B cell (primary cell): ENCODE measurements at regions not wholly inside any gene's neighbourhood (a gene's known extent, or its start where the extent isn't known, plus 50 kb on each side); places are given as distances from the start of the nearest gene placed in this dataset.

Experiments used
- ATAC-seq: fragments of 200-7000 bp; cut with Tn5 transposase; one replicate; pipeline ENCODE4 v1.10.0; 2021; ENCODE audit warnings: low read depth, mild to moderate bottlenecking, moderate number of reproducible peaks, moderate library complexity
- CTCF ChIA-PET: fragments of 350-600 bp; sonication (Branson Sonifier 250); formaldehyde crosslinking; loops from one replicate; lab custom pipeline; 2021; ENCODE audit warnings: antibody characterized with exemption, inconsistent platforms; lab: Charles Lee
- POLR2A ChIA-PET: fragments of 350-600 bp; sonication (Branson Sonifier 250); formaldehyde crosslinking; loops from one replicate; lab custom pipeline; 2021; ENCODE audit warnings: antibody characterized with exemption; lab: Charles Lee
- DNase-seq: peaks from one replicate; pipeline ENCODE4 v3.0.0; 2013
- H2AFZ ChIP-seq: 2 replicates; pipeline ENCODE4 v1.6.1; 2012; ENCODE audit warnings: mild to moderate bottlenecking, low read depth, low read length; ENCODE audit not compliant: insufficient read depth, poor library complexity, severe bottlenecking
- H3K27ac ChIP-seq, 2 donors: 1 replicate in 1 of 2; 2 replicates in 1 of 2; pipeline ENCODE4 v1.5.1; 2012 to 2013; ENCODE audit warnings: low read length in 2 of 2, mild to moderate bottlenecking in 2 of 2, moderate library complexity in 1 of 2
- H3K27me3 ChIP-seq, 4 experiments: fragments of 200-600 bp in 1 of 4; sonication (generic) in 1 of 4; replicated peaks in 1 of 4; 1 replicate in 2 of 4; 2 replicates in 2 of 4; pipeline versions ENCODE4 v1.6.1 to v1.7.0; 2013 to 2016; ENCODE audit warnings: low read length in 3 of 4, mild to moderate bottlenecking in 2 of 4, mixed read lengths in 1 of 4, moderate library complexity in 1 of 4; ENCODE audit not compliant: insufficient read depth in 4 of 4, control insufficient read depth in 3 of 4; ENCODE audit errors: control extremely low read depth in 1 of 4
- H3K36me3 ChIP-seq, 2 experiments: replicated peaks in 1 of 2; 1 replicate in 1 of 2; 2 replicates in 1 of 2; pipeline versions ENCODE4 v1.6.1 to v1.7.1; 2013; ENCODE audit warnings: low read length in 1 of 2; ENCODE audit not compliant: insufficient read depth in 2 of 2, control insufficient read depth in 1 of 2; ENCODE audit errors: control extremely low read depth in 1 of 2, extremely low read depth in 1 of 2
- H3K4me1 ChIP-seq, 2 donors: fragments of 200-600 bp in 1 of 2; sonication (generic) in 1 of 2; 1 replicate in 1 of 2; 2 replicates in 1 of 2; pipeline versions ENCODE4 v1.5.1 to v1.6.1; 2013 to 2017; ENCODE audit warnings: low read length in 2 of 2; ENCODE audit not compliant: control insufficient read depth in 2 of 2, insufficient read depth in 2 of 2
- H3K4me2 ChIP-seq: replicated peaks from 2 replicates; pipeline ENCODE3; 2012; ENCODE audit warnings: mild to moderate bottlenecking, low read depth, low read length; ENCODE audit not compliant: poor library complexity, severe bottlenecking
- H3K4me3 ChIP-seq, 5 experiments: fragments of 200-600 bp in 1 of 5; sonication (generic) in 1 of 5; 1 replicate in 3 of 5; 2 replicates in 2 of 5; pipeline versions ENCODE4 v1.5.1 to v1.7.0; 2011 to 2016; ENCODE audit warnings: low read length in 4 of 5, mild to moderate bottlenecking in 4 of 5, low read depth in 2 of 5, control low read depth in 1 of 5, moderate library complexity in 1 of 5; ENCODE audit not compliant: insufficient read depth in 1 of 5; ENCODE audit errors: control extremely low read depth in 1 of 5, extremely low read depth in 1 of 5
- H3K79me2 ChIP-seq: fragments of 200-600 bp; sonication (generic); one replicate; pipeline ENCODE4 v1.6.0; 2016; ENCODE audit warnings: low read length; ENCODE audit not compliant: control insufficient read depth, insufficient read depth
- H3K9ac ChIP-seq: fragments of 200-600 bp; sonication (generic); 2 replicates; pipeline ENCODE4 v1.6.1; 2017; ENCODE audit warnings: mild to moderate bottlenecking, low read length, moderate library complexity
- H3K9me3 ChIP-seq, 3 donors: one replicate each; pipeline versions ENCODE4 v1.6.1 to v1.7.1; 2013; ENCODE audit warnings: low read length in 2 of 3; ENCODE audit not compliant: control insufficient read depth in 2 of 3, insufficient read depth in 1 of 3; ENCODE audit errors: control extremely low read depth in 1 of 3
- H4K20me1 ChIP-seq: 2 replicates; pipeline ENCODE4 v1.6.0; 2012; ENCODE audit warnings: mild to moderate bottlenecking, low read length; ENCODE audit not compliant: insufficient read depth, control insufficient read depth, poor library complexity, severe bottlenecking
- H3K27ac Mint-ChIP-seq: one replicate; pipeline ENCODE4 v1.8.0; 2021; ENCODE audit warnings: mixed read lengths
- H3K27me3 Mint-ChIP-seq: one replicate; pipeline ENCODE4 v1.8.0; 2021; ENCODE audit warnings: mixed read lengths
- H3K4me1 Mint-ChIP-seq: one replicate; pipeline ENCODE4 v1.8.0; 2021; ENCODE audit warnings: mixed read lengths
- H3K4me3 Mint-ChIP-seq: one replicate; pipeline ENCODE4 v1.8.0; 2021; ENCODE audit warnings: mixed read lengths
- H3K9me3 Mint-ChIP-seq: one replicate; pipeline ENCODE4 v1.8.0; 2022; ENCODE audit warnings: mixed read lengths; ENCODE audit not compliant: insufficient read depth
- CTCF ChIP-seq: fragments of 200-600 bp; IDR thresholded peaks from one replicate; pipeline ENCODE4 v1.8.0; 2022; ENCODE audit warnings: antibody characterized with exemption, mild to moderate bottlenecking
- EZH2 ChIP-seq: IDR thresholded peaks from 2 replicates; pipeline ENCODE4 v1.6.1; 2012; ENCODE audit warnings: borderline replicate concordance, low read depth, mild to moderate bottlenecking, moderate library complexity, low read length; ENCODE audit not compliant: insufficient read depth, poor library complexity, severe bottlenecking
- WGBS: methylation state at CpG from one replicate; pipeline ENCODE4 v1.1.5; 2013; ENCODE audit warnings: missing lambda C conversion rate; ENCODE audit not compliant: insufficient coverage; 5-methylcytosine and 5-hydroxymethylcytosine counted together
- intact Hi-C: fragments of 100-400 bp; cut with micrococcal nuclease; formaldehyde crosslinking; loops from one replicate; pipeline ENCODE4 v1.10.0; 2022

GRCh38 chr1:60759291-60759690 is 323.1 kb upstream of the NFIA start:
- TF ChIP-seq CTCF (no peak), EZH2 (no peak)
- Mint-ChIP-seq H3K27me3 (no peaks in the 10 kb centered on the region), H3K4me1 (no peaks in the 10 kb centered on the region), H3K4me3 (no peak overlapping the region), H3K27ac (no peak overlapping the region), H3K9me3 (no peaks in the 10 kb centered on the region)
- intact Hi-C loops, result no loop called here
- DNase-seq (no peak), ATAC-seq (no peak)
- CTCF ChIA-PET, result no interaction called here
- Histone ChIP-seq H4K20me1 (no peaks in the 10 kb centered on the region), H3K4me3 (no peak overlapping the region), H3K9ac (no peak overlapping the region), H3K9me3 (no peaks in the 10 kb centered on the region), H3K36me3 (no peaks in the 10 kb centered on the region), H3K27me3 (no peaks in the 10 kb centered on the region), H3K27ac (no peak overlapping the region), H3K4me1 (no peaks in the 10 kb centered on the region), H3K4me2 (no peak overlapping the region), H3K79me2 (no peaks in the 10 kb centered on the region), H2AFZ (no peak overlapping the region)
- POLR2A ChIA-PET, result no interaction called here
- 70% methylated on average over 2 of the region's 3 CpGs for WGBS

- Mint-ChIP-seq H3K4me3 (no peak overlapping the region), H3K9me3 (no peaks in the 10 kb centered on the region), H3K27me3 (no peaks in the 10 kb centered on the region), H3K27ac (no peak overlapping the region), H3K4me1 (no peaks in the 10 kb centered on the region)
- no peaks in the 10 kb centered on the region for H3K27me3 ChIP-seq
- H3K79me2 ChIP-seq, result no peaks in the 10 kb centered on the region
- H3K27ac ChIP-seq, result no peak overlapping the region
- DNase-seq, result no peak
- H3K4me1 ChIP-seq, result no peaks in the 10 kb centered on the region
- ATAC-seq, result no peak
- no peaks in the 10 kb centered on the region for H3K36me3 ChIP-seq
- ChIA-PET POLR2A (no interaction called here), CTCF (no interaction called here)
- no peaks in the 10 kb centered on the region for H3K9me3 ChIP-seq
- H3K4me3 ChIP-seq, result no peak overlapping the region
- no peak overlapping the region for H2AFZ ChIP-seq
- WGBS, result 100% methylated on average over 1 of the region's 3 CpGs
- H3K9ac ChIP-seq, result no peak overlapping the region
- H4K20me1 ChIP-seq, result no peaks in the 10 kb centered on the region
- no peak overlapping the region for H3K4me2 ChIP-seq
- TF ChIP-seq CTCF, result no peak
- no peak for TF ChIP-seq EZH2
- intact Hi-C loops, result no loop called here
Measured at GRCh38 chr1:60757485-60757884, 324.9 kb upstream of the NFIA start.
